Large intestine (tissue), 3 donors: ENCODE measurements at regions not wholly inside any gene's neighbourhood (a gene's known extent, or its start where the extent isn't known, plus 50 kb on each side); places are given as distances from the start of the nearest gene placed in this dataset.
A peak's percentile ranks its signal among the peaks of the same experiment; 100 is the strongest.

Source experiments
- DNase-seq, 2 donors: peaks; one replicate each; pipeline versions ENCODE4 v3.0.0 to v3.0.0-alpha.2; 2013
- H3K27ac ChIP-seq: one replicate; pipeline ENCODE4 v1.5.1; 2013; ENCODE audit warnings: low read length
- H3K27me3 ChIP-seq: 2 replicates; pipeline ENCODE4 v1.6.1; 2013; ENCODE audit warnings: low read length; ENCODE audit not compliant: control insufficient read depth, insufficient read depth
- H3K36me3 ChIP-seq: 2 replicates; pipeline ENCODE4 v1.6.1; 2013; ENCODE audit warnings: low read length; ENCODE audit not compliant: control insufficient read depth, insufficient read depth
- H3K4me1 ChIP-seq: one replicate; pipeline ENCODE4 v1.6.1; 2013; ENCODE audit warnings: low read length; ENCODE audit not compliant: control insufficient read depth, insufficient read depth
- H3K4me3 ChIP-seq: one replicate; pipeline ENCODE4 v1.5.1; 2013; ENCODE audit warnings: low read length
- H3K9me3 ChIP-seq: one replicate; pipeline ENCODE4 v1.6.1; 2013; ENCODE audit warnings: mild to moderate bottlenecking, low read depth, low read length, moderate library complexity; ENCODE audit not compliant: control insufficient read depth
- WGBS: methylation state at CpG from one replicate; pipeline ENCODE4 v1.1.5; 2013; ENCODE audit warnings: low lambda C conversion rate; ENCODE audit not compliant: insufficient coverage; 5-methylcytosine and 5-hydroxymethylcytosine counted together

- no peaks in the 10 kb centered on the region for H3K9me3 ChIP-seq
- no peaks in the 10 kb centered on the region for H3K27me3 ChIP-seq
- H3K36me3 ChIP-seq: no peaks in the 10 kb centered on the region
- H3K27ac ChIP-seq: no peak overlapping the region
- no CpG with 5 or more reads among the region's 2 CpGs for WGBS
- no peak overlapping the region for H3K4me3 ChIP-seq
- no peak for DNase-seq
- H3K4me1 ChIP-seq: no peaks in the 10 kb centered on the region
Measured at GRCh38 chr20:6679086-6679485, 88.4 kb upstream of the BMP2 start.

- Histone ChIP-seq H3K9me3 (no peaks in the 10 kb centered on the region), H3K27me3 (no peaks in the 10 kb centered on the region), H3K27ac (no peak overlapping the region), H3K4me3 (no peak overlapping the region), H3K36me3 (no peaks in the 10 kb centered on the region), H3K4me1 (no peaks in the 10 kb centered on the region)
- 100% methylated on average over 1 of the region's 1 CpG for whole genome bisulfite sequencing
- DNase-seq: no peak
Measured at GRCh38 chr20:6678101-6678500, 89.4 kb upstream of the BMP2 start.

GRCh38 chr20:6674831-6675230, 92.7 kb upstream of the BMP2 start:
- no peaks in the 10 kb centered on the region for H3K36me3 ChIP-seq
- WGBS: no CpG with 5 or more reads among the region's 1 CpG
- no peak for DNase-seq
- no peaks in the 10 kb centered on the region for H3K4me1 ChIP-seq
- H3K27ac ChIP-seq: no peak overlapping the region
- no peaks in the 10 kb centered on the region for H3K27me3 ChIP-seq
- no peaks in the 10 kb centered on the region for H3K9me3 ChIP-seq
- H3K4me3 ChIP-seq: no peak overlapping the region

- Histone ChIP-seq H3K27ac (no peak overlapping the region), H3K9me3 (no peaks in the 10 kb centered on the region), H3K4me3 (no peak overlapping the region), H3K27me3 (no peaks in the 10 kb centered on the region), H3K36me3 (no peaks in the 10 kb centered on the region), H3K4me1 (no peaks in the 10 kb centered on the region)
- peak in 1 of 2 donors; percentile 55 for DNase-seq
- no CpG with 5 or more reads among the region's 3 CpGs for WGBS
Measured at GRCh38 chr20:6673071-6673470, 94.4 kb upstream of the BMP2 start.

GRCh38 chr20:6671829-6672228, 95.7 kb upstream of the BMP2 start:
- whole genome bisulfite sequencing: 100% methylated on average over 2 of the region's 3 CpGs
- no peaks in the 10 kb centered on the region for H3K4me1 ChIP-seq
- H3K36me3 ChIP-seq: no peaks in the 10 kb centered on the region
- no peaks in the 10 kb centered on the region for H3K27me3 ChIP-seq
- H3K27ac ChIP-seq: no peak overlapping the region
- no peaks in the 10 kb centered on the region for H3K9me3 ChIP-seq
- no peak overlapping the region for H3K4me3 ChIP-seq
- DNase-seq: no peak

GRCh38 chr20:6668546-6668945, 98.9 kb upstream of the BMP2 start:
- Histone ChIP-seq H3K27me3 (no peaks in the 10 kb centered on the region), H3K27ac (no peak overlapping the region), H3K4me1 (peaks cover 7% of the 10 kb centered on the region), H3K9me3 (no peaks in the 10 kb centered on the region), H3K4me3 (no peak overlapping the region), H3K36me3 (no peaks in the 10 kb centered on the region)
- no peak for DNase-seq

GRCh38 chr20:6665621-6666355, 101.7 kb upstream of the BMP2 start:
- H3K4me3 ChIP-seq: no peak overlapping the region
- H3K27ac ChIP-seq: peak overlapping the region; percentile 55
- no peaks in the 10 kb centered on the region for H3K9me3 ChIP-seq
- peak in 1 of 2 donors; percentile 52 for DNase-seq
- H3K4me1 ChIP-seq: peaks cover 12% of the 10 kb centered on the region
- 54% methylated on average over 3 of the region's 5 CpGs for WGBS
- no peaks in the 10 kb centered on the region for H3K27me3 ChIP-seq
- H3K36me3 ChIP-seq: no peaks in the 10 kb centered on the region

GRCh38 chr20:6665161-6665560, 102.3 kb upstream of the BMP2 start:
- Histone ChIP-seq H3K27me3 (no peaks in the 10 kb centered on the region), H3K27ac (peak overlapping the region; percentile 55), H3K36me3 (no peaks in the 10 kb centered on the region), H3K9me3 (no peaks in the 10 kb centered on the region), H3K4me1 (peaks cover 15% of the 10 kb centered on the region), H3K4me3 (no peak overlapping the region)
- no CpG with 5 or more reads among the region's 1 CpG for WGBS
- peak in 1 of 2 donors; percentile 47 for DNase-seq

GRCh38 chr20:6664574-6664973, 102.9 kb upstream of the BMP2 start:
- no CpG with 5 or more reads among the region's 1 CpG for WGBS

GRCh38 chr20:6663751-6664388, 103.6 kb upstream of the BMP2 start:
- Histone ChIP-seq H3K36me3 (no peaks in the 10 kb centered on the region), H3K27ac (no peak overlapping the region), H3K9me3 (no peaks in the 10 kb centered on the region), H3K4me1 (peaks cover 15% of the 10 kb centered on the region), H3K27me3 (no peaks in the 10 kb centered on the region), H3K4me3 (no peak overlapping the region)
- WGBS: 40% methylated on average over 1 of the region's 6 CpGs
- DNase-seq: peak in 1 of 2 donors; percentile 39

More at GRCh38 chr20:6664574-6664973, 102.9 kb upstream of the BMP2 start:
- H3K27ac ChIP-seq: no peak overlapping the region
- H3K4me1 ChIP-seq: peaks cover 15% of the 10 kb centered on the region
- H3K4me3 ChIP-seq: no peak overlapping the region
- no peaks in the 10 kb centered on the region for H3K27me3 ChIP-seq
- no peaks in the 10 kb centered on the region for H3K9me3 ChIP-seq
- no peak for DNase-seq
- H3K36me3 ChIP-seq: no peaks in the 10 kb centered on the region

- Histone ChIP-seq H3K27ac (no peak overlapping the region), H3K36me3 (no peaks in the 10 kb centered on the region), H3K9me3 (no peaks in the 10 kb centered on the region), H3K4me1 (peaks cover 15% of the 10 kb centered on the region), H3K27me3 (no peaks in the 10 kb centered on the region), H3K4me3 (no peak overlapping the region)
- 100% methylated on average over 1 of the region's 1 CpG for WGBS
- DNase-seq: no peak
Measured at GRCh38 chr20:6663104-6663503, 104.4 kb upstream of the BMP2 start.
